GM13977 (cell line): ENCODE measurements at regions not wholly inside any gene's neighbourhood (a gene's known extent, or its start where the extent isn't known, plus 50 kb on each side); places are given as distances from the start of the nearest gene placed in this dataset.
A peak's percentile ranks its signal among the peaks of the same experiment; 100 is the strongest.

Source experiments
- DNase-seq: peaks from one replicate; pipeline ENCODE4 v3.0.0; 2012; ENCODE audit warnings: low spot score
- in situ Hi-C: fragments of 300-500 bp; cut with MboI; formaldehyde crosslinking; loops from one replicate; pipeline ENCODE4 v1.12.0; 2022; ENCODE audit warnings: low sequenced_read_pairs, low pct_unique_long_range_greater_than_20kb, mixed read lengths, inconsistent platforms; ENCODE audit not compliant: unreplicated experiment
- TF ChIP-seq, protein P1 (sequence below): IDR thresholded peaks from 2 replicates; pipeline ENCODE4 v1.5.1; 2012; ENCODE audit warnings: mild to moderate bottlenecking, control low read depth; ENCODE audit not compliant: insufficient read depth; ENCODE audit errors: extremely low read depth, missing control alignments

DNA sequence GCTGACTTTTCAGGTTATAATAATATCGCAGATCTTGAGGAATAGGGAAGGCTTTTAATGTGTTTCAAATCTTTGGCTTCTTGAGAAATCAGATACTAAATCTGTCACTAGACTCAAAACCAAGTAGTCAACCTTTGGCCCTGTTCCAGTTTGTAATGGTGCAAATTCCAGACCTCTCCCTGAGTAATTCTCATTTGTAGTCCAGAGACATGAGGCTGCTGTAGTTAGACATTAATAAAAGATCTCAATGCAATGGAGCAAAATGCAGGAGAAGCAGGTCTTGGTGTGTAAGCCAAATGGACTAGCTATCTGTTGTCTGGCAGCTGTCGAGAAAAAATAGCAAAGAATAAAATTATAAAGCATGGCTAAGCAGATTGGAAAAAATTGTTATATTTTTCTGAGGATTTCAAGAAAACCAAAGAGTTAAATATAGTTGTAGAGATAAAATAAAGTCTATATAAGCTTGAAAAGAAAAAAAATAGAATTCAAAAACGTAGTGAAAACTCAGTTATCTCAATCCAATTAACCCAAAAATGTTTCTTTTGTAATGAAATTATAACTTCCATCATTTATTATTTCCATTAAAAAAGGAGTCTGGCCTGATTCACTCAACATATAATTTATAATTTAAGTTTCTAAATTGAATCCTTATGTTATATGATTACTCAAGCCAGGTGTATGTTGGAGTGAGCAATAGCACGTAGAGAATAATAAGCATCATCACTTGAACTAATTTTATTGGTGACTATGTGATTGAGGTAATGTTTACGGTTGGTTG is 161.5 kb upstream of the ADGRB3 start:
- DNase-seq: no peak
- in situ Hi-C loops: no loop called here
- TF ChIP-seq, protein P1, sequence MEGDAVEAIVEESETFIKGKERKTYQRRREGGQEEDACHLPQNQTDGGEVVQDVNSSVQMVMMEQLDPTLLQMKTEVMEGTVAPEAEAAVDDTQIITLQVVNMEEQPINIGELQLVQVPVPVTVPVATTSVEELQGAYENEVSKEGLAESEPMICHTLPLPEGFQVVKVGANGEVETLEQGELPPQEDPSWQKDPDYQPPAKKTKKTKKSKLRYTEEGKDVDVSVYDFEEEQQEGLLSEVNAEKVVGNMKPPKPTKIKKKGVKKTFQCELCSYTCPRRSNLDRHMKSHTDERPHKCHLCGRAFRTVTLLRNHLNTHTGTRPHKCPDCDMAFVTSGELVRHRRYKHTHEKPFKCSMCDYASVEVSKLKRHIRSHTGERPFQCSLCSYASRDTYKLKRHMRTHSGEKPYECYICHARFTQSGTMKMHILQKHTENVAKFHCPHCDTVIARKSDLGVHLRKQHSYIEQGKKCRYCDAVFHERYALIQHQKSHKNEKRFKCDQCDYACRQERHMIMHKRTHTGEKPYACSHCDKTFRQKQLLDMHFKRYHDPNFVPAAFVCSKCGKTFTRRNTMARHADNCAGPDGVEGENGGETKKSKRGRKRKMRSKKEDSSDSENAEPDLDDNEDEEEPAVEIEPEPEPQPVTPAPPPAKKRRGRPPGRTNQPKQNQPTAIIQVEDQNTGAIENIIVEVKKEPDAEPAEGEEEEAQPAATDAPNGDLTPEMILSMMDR: no peak

DNA sequence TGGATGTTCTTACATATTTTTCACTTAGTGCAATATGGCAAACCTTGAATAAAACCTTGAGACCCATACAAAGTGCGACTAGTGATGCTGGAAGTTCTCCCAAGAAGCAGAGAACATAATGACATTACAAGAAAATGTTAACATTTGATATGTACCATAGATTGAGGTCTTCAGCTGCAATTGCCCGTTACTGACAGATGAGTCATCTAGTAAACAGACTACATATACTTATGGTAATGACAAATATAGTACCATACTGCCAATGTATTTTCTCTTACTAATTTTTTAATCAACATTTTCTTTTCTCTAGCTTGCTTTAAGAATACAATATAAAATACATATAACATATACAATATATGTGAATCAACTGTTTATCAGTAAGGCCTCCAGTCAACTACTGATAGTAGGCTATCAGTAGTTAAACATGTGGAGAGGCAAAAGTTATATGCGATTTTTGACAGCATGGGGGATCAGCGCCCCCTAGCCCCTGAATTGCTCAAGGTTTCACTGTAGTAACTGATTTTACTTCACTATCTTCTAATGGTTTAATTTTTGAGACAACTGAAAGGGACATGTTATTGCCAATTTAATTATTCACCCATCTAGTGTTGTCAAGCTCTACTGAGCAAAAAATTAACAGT is 166.7 kb upstream of the ADGRB3 start:
- TF ChIP-seq, protein P1: peak; percentile 37
- DNase-seq: no peak
- in situ Hi-C loops: no loop called here

DNA sequence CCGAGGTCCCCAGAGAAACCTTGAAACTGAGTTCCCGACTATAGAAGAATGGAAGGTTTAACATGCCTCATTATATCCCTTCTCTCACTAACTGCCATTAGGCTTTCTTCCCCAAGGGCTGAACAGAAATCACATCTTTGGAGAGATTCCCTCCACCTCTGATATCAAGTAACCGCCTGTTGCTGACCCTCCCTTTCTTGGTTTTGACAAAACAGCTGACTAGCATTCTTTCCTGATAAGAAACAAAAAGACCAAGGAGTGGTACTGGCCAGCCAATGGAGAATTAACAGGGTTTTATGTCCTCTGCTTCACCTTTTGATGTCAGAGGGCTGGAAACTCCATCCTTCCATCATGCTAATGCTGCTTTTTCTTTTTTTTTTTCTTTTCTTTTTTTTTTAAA is 176.6 kb upstream of the ADGRB3 start:
- no peak for DNase-seq
- TF ChIP-seq, protein P1: no peak
- in situ Hi-C loops: no loop called here

DNA sequence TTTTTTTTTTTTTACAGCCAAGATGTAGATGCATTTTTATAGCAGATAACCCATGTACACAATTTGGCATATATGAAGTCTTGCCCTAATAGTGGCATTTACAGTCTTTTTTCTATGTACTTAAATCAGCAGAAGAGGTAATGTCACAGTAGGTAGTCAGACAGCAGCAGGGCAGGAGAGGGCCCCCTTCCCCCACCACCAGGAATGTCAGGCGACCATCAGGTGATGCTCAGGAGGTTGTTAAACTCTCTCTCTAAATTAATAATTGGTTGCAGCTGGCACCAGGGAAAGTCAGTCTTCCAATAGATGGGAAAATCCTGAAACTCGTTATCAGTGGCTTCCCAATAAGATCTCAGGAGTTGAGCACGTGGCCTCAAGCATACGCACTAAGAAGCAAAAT is 188.0 kb upstream of the ADGRB3 start:
- in situ Hi-C loops: no loop called here
- TF ChIP-seq, protein P1: no peak
- DNase-seq: no peak

DNA sequence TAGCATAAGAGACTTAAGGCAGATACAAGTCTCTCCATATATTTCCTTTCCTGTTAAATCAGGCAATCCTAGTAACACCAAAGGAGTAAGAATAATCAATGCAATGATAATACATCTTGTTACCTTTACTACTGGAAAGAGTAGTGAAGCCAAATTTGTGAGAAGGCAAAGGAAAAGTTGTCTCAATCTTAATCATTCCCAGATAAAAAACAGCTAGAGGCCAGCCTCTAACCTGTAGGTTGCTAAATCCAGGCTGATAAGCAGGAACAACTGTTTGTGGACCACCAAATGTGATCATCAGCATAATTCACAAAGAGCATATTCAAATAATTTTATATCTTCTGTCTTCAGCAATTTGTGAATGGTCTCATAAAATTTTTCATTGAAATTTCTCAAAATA is 189.2 kb upstream of the ADGRB3 start:
- TF ChIP-seq, protein P1: no peak
- in situ Hi-C loops: no loop called here
- DNase-seq: no peak

DNA sequence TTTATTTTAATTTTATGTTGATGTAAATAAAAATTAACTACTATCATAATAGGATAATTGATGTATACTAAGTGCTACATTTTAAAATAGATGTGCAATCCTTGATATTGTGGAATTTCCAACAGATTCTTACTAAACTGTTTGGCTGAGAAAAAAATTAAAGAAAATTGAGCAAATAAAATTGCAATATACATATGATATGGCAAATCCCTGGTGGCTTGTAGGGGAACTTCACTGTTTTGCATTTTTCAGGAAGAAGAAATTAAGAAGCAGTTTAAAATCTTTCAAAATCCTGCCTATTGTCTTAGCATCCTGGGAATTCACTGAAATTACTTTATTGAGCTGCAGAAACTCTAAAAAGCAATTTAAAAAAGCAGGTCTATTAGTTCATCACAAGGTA is 191.4 kb upstream of the ADGRB3 start:
- no peak for DNase-seq
- in situ Hi-C loops: no loop called here
- TF ChIP-seq, protein P1: no peak
